Ishikawa (cell line): ENCODE measurements at regions not wholly inside any gene's neighbourhood (a gene's known extent, or its start where the extent isn't known, plus 50 kb on each side); places are given as distances from the start of the nearest gene placed in this dataset.

Experiments
- CEBPB ChIP-seq: IDR thresholded peaks from 2 replicates; pipeline ENCODE4 v1.6.1; 2012
- CREB1 ChIP-seq: IDR thresholded peaks from 2 replicates; pipeline ENCODE4 v1.6.1; 2012; ENCODE audit warnings: low read depth
- EGR1 ChIP-seq: IDR thresholded peaks from 2 replicates; pipeline ENCODE4 v1.6.1; 2012
- EP300 ChIP-seq: IDR thresholded peaks from 2 replicates; pipeline ENCODE4 v1.6.1; 2012; ENCODE audit warnings: borderline replicate concordance
- FOXM1 ChIP-seq: IDR thresholded peaks from 2 replicates; pipeline ENCODE4 v1.6.1; 2012; ENCODE audit warnings: low read depth, borderline replicate concordance
- NFIC ChIP-seq: IDR thresholded peaks from 2 replicates; pipeline ENCODE4 v1.6.1; 2012
- RAD21 ChIP-seq: IDR thresholded peaks from 2 replicates; pipeline ENCODE4 v1.6.1; 2012; ENCODE audit warnings: low read depth
- REST ChIP-seq: IDR thresholded peaks from 2 replicates; pipeline ENCODE4 v1.6.1; 2012; ENCODE audit warnings: low read depth, mild to moderate bottlenecking
- TAF1 ChIP-seq: IDR thresholded peaks from 2 replicates; pipeline ENCODE4 v1.6.1; 2012; ENCODE audit warnings: low read depth, mild to moderate bottlenecking
- TCF12 ChIP-seq: IDR thresholded peaks from 2 replicates; pipeline ENCODE4 v1.6.1; 2012; ENCODE audit warnings: low read depth
- TEAD4 ChIP-seq: IDR thresholded peaks from 2 replicates; pipeline ENCODE4 v1.6.1; 2012
- USF1 ChIP-seq: IDR thresholded peaks from 2 replicates; pipeline ENCODE4 v1.6.1; 2012
- YY1 ChIP-seq: IDR thresholded peaks from 2 replicates; pipeline ENCODE4 v1.6.1; 2012; ENCODE audit warnings: low read depth
- ZBTB7A ChIP-seq: IDR thresholded peaks from 2 replicates; pipeline ENCODE4 v1.6.1; 2012; ENCODE audit warnings: low read depth
- TF ChIP-seq, protein P1 (sequence below): IDR thresholded peaks from 2 replicates; pipeline ENCODE4 v1.6.1; 2012

DNA sequence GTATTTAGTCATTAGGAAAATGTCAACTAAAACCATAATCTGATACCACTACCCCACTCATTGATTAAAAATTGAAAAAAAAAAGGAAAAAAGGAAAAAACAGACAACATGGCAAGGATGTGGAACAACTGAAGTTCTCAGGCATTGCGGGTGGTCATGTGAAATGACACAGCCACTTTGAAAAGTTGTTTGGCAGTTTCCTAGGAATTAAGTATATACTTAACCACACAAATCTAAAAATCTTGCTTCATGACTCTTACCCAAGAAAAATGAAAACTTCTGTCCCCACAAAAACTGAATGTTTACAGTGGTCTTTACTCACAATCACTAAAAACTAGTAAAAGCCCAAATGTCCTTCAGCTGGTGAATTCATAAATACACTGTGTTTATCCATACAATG, 254.5 kb downstream of the AHR start:
- TF ChIP-seq ZBTB7A (no peak), FOXM1 (no peak)

DNA sequence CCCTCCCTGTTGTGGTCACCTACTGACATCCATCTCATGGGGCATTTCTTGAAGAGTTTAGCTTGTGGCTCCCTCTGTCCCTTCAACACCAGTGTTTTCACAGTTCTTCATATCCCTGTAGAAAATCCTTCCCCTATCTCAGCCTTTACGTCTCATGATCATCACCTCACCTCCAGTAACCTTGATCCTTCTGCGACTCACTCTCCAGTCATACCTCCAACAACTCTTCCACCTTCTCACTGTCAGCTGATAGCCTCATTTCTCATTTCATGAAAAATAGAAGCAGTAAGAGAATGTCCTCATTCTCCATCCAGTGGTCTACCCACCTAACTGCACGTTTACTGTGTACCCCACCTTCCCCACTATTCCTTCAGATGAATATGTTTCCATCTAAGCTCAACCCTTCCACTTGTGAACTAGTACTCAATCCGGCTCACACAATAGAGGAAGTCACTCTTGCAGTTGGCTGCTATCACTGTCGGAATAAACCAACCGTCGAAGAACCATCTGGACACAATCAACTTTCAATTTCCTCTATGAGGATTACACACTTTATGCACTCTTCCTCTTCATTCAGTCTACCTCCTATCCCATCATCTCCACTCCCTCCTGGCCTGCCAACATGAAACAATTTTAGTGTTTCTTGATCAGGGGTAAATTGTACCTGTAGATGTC, 256.0 kb downstream of the AHR start:
- no peak for TF ChIP-seq CEBPB
- TF ChIP-seq, protein P1, sequence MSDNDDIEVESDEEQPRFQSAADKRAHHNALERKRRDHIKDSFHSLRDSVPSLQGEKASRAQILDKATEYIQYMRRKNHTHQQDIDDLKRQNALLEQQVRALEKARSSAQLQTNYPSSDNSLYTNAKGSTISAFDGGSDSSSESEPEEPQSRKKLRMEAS: no peak
- TF ChIP-seq REST: no peak
- TF ChIP-seq FOXM1: no peak
- no peak for TF ChIP-seq USF1
- no peak for TF ChIP-seq EP300
- TF ChIP-seq TCF12: no peak
- TF ChIP-seq EGR1: no peak
- no peak for TF ChIP-seq RAD21
- no peak for TF ChIP-seq TEAD4
- TF ChIP-seq ZBTB7A: no peak
- no peak for TF ChIP-seq NFIC
- no peak for TF ChIP-seq TAF1
- no peak for TF ChIP-seq CREB1
- TF ChIP-seq YY1: no peak

GRCh38 chr7:17556247-17556956, 257.9 kb downstream of the AHR start:
- no peak for TF ChIP-seq ZBTB7A
- TF ChIP-seq USF1: no peak

DNA sequence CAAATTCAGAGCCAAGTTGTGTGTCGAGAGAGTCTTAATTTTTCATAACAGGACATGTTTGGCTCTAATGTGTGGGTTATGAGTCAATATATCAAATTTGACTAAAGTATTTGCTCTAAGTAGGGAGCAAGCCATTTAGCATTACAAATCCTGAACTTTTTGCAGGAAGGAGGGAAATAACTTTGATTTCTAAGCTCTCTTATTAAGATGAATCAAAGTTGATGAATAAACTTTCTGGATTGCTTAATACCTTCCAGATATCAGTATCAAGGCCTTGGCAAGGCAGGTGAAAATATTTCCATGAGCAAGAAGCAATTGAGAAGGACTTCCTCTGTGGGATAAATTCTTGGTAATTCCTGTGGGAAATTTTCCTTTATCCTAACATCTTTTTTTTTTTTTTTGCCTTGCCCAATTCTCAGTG, 258.8 kb downstream of the AHR start:
- no peak for TF ChIP-seq EP300
- no peak for TF ChIP-seq USF1
- TF ChIP-seq YY1: no peak
- no peak for TF ChIP-seq CEBPB
- no peak for TF ChIP-seq FOXM1
- no peak for TF ChIP-seq RAD21
- TF ChIP-seq CREB1: no peak
- TF ChIP-seq NFIC: no peak
- no peak for TF ChIP-seq TEAD4
- no peak for TF ChIP-seq REST
- no peak for TF ChIP-seq TCF12
- no peak for TF ChIP-seq ZBTB7A
- TF ChIP-seq TAF1: no peak
- TF ChIP-seq EGR1: no peak
- TF ChIP-seq, protein P1: no peak

GRCh38 chr7:17558135-17558534, 259.7 kb downstream of the AHR start:
- no peak for TF ChIP-seq USF1
- TF ChIP-seq FOXM1: no peak
- TF ChIP-seq TCF12: no peak
- TF ChIP-seq CREB1: no peak
- TF ChIP-seq TEAD4: no peak
- no peak for TF ChIP-seq CEBPB
